HFFc6 (cell line): ENCODE measurements at regions not wholly inside any gene's neighbourhood (a gene's known extent, or its start where the extent isn't known, plus 50 kb on each side); places are given as distances from the start of the nearest gene placed in this dataset.

Source experiments
- DNase-seq: peaks from one replicate; pipeline ENCODE4 v3.0.0-alpha.2; 2018
- H3K27ac Mint-ChIP-seq: 2 replicates; pipeline ENCODE4 v1.8.0; 2020; ENCODE audit warnings: mild to moderate bottlenecking, mixed read lengths
- H3K27me3 Mint-ChIP-seq: 2 replicates; pipeline ENCODE4 v1.8.0; 2021; ENCODE audit warnings: mild to moderate bottlenecking, moderate library complexity, mixed read lengths; ENCODE audit not compliant: insufficient read depth
- H3K36me3 Mint-ChIP-seq: 2 replicates; pipeline ENCODE4 v1.8.0; 2021; ENCODE audit warnings: low read depth, mixed read lengths
- H3K4me1 Mint-ChIP-seq: 2 replicates; pipeline ENCODE4 v1.8.0; 2020; ENCODE audit warnings: low read depth, mixed read lengths
- H3K4me3 Mint-ChIP-seq: 2 replicates; pipeline ENCODE4 v1.8.0; 2020; ENCODE audit warnings: mild to moderate bottlenecking, moderate library complexity, mixed read lengths
- H3K9me3 Mint-ChIP-seq: 2 replicates; pipeline ENCODE4 v1.8.0; 2020; ENCODE audit warnings: mild to moderate bottlenecking, mixed read lengths
- CTCF ChIP-seq: fragments of 200-600 bp; sonication (generic); IDR thresholded peaks from 2 replicates; pipeline ENCODE4 v1.5.0; 2021; ENCODE audit warnings: antibody characterized with exemption, mild to moderate bottlenecking

DNA sequence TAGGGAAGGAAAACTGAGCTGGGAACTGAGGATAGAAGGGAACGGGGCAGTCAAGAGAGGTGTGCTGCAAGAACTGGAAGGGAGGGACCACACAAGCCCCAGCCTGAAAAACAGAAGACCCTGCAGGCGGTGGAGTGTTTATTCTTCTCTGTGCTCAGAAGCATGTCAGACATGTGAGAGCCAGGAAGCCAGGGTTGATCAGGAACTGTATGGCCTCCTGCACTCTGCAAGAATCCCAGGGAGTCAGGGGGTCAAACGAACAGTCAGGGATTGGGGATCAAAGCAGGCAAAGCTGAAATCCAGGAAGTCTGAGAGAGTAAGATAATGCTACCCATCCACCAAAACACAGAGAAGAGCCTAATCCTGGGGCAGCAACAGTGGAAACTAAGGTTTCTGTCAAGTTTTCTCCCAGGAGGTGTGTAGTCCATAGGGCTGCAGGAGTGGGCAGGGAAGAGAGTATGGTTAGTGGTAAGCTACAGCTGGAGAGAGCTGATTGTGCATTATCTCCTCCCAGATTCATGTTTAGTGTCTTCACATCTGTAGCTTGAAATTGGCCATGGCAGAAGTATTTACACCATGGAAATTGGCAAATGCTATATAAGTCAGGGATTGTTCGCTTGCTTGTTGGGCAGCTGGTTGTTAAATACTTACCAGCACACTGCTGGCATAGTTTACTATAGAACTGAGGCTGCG, 115.4 kb upstream of the SLC44A1 start:
- 0 out of 2 replicates have a peak overlapping the region, but pooled peaks have one; percentile 27 for H3K27ac Mint-ChIP-seq

GRCh38 chr9:105129731-105130130, 114.7 kb upstream of the SLC44A1 start:
- no peak overlapping the region for H3K27ac Mint-ChIP-seq
- peaks cover 74% of the 10 kb centered on the region for H3K4me1 Mint-ChIP-seq
- H3K36me3 Mint-ChIP-seq: peaks cover 6% of the 10 kb centered on the region
- H3K4me3 Mint-ChIP-seq: no peak overlapping the region
- TF ChIP-seq CTCF: no peak
- no peaks in the 10 kb centered on the region; the same call in 1 of the 2 replicates for H3K27me3 Mint-ChIP-seq
- no peaks in the 10 kb centered on the region for H3K9me3 Mint-ChIP-seq
- DNase-seq: no peak

More for the DNA sequence above, 115.4 kb upstream of the SLC44A1 start:
- TF ChIP-seq CTCF: no peak
- H3K4me3 Mint-ChIP-seq: no peak overlapping the region
- H3K4me1 Mint-ChIP-seq: peaks cover 72% of the 10 kb centered on the region
- H3K27me3 Mint-ChIP-seq: no peaks in the 10 kb centered on the region; the same call in 1 of the 2 replicates
- DNase-seq: no peak
- H3K36me3 Mint-ChIP-seq: peaks cover 6% of the 10 kb centered on the region
- no peaks in the 10 kb centered on the region for H3K9me3 Mint-ChIP-seq

DNA sequence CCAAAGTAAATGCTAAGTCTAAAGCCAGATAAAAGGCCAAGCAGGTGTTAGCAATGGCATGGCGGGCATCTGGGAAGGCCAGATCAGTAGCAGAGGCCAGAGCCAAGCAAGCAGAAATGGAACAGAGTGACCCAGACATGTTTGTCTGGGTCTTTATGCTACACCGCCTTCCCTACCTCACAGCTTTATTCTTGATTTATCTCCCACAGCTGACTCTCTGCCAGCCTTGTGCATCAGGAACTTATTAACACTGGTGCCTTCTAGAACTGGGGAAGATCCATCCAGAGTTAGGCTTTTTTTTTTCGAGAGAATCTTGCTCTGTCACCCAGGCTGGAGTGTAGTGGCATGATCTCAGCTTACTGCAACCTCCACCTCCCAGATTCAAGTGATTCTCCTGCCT, 112.5 kb upstream of the SLC44A1 start:
- Mint-ChIP-seq H3K27me3 (no peaks in the 10 kb centered on the region; the same call in 1 of the 2 replicates), H3K4me1 (peaks cover 62% of the 10 kb centered on the region), H3K9me3 (no peaks in the 10 kb centered on the region), H3K36me3 (peaks cover 6% of the 10 kb centered on the region), H3K27ac (peak overlapping the region; percentile 78), H3K4me3 (0 out of 2 replicates have a peak overlapping the region, but pooled peaks have one; percentile 26)
- no peak for TF ChIP-seq CTCF
- DNase-seq: no peak

- Mint-ChIP-seq H3K27me3 (no peaks in the 10 kb centered on the region), H3K4me3 (peak overlapping the region; percentile 18; the same call in 1 of the 2 replicates), H3K4me1 (peaks cover 56% of the 10 kb centered on the region), H3K9me3 (no peaks in the 10 kb centered on the region), H3K27ac (peak overlapping the region; percentile 78), H3K36me3 (peaks cover 6% of the 10 kb centered on the region)
- no peak for TF ChIP-seq CTCF
- DNase-seq: peak; percentile 96
Observed at GRCh38 chr9:105132606-105133005, 111.8 kb upstream of the SLC44A1 start.

DNA sequence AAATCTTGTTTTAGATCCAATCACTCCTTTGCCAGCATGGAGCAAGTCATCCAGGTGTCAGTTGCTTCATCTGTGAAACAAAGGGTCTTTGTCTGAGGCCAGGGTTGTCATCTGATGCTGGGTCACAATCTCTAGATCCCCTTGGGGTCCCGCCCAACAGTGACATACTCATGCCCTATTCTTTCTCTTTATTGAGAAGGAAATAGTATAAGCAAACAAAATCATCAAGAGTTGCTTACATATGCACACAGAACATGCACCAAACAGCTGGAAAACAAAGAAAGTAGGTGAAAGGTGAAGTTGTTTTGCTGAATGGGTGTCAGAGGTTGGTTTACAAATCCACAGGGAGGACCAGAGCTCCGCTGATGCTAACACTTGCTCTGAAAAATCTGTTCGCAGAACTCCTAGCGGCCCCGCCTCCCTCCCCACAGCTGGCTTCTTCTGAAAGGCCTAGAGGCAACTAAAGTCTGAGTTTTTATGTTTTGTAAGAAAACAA, 106.1 kb upstream of the SLC44A1 start:
- no peaks in the 10 kb centered on the region for H3K9me3 Mint-ChIP-seq

More for the DNA sequence above, 106.1 kb upstream of the SLC44A1 start:
- Mint-ChIP-seq H3K4me3 (no peak overlapping the region), H3K36me3 (no peaks in the 10 kb centered on the region), H3K27ac (no peak overlapping the region), H3K27me3 (no peaks in the 10 kb centered on the region; the same call in 1 of the 2 replicates), H3K4me1 (peaks cover 13% of the 10 kb centered on the region)
- DNase-seq: no peak
- TF ChIP-seq CTCF: no peak
